CD4-positive, alpha-beta memory T cell (primary cell): ENCODE measurements at regions not wholly inside any gene's neighbourhood (a gene's known extent, or its start where the extent isn't known, plus 50 kb on each side); places are given as distances from the start of the nearest gene placed in this dataset.

Experiments
- CTCF ChIA-PET: fragments of 350-600 bp; sonication (Branson Sonifier 250); formaldehyde crosslinking; loops from one replicate; lab custom pipeline; 2021; ENCODE audit warnings: inconsistent platforms; ENCODE audit not compliant: partially characterized antibody; lab: Charles Lee
- POLR2A ChIA-PET: fragments of 350-600 bp; sonication (Branson Sonifier 250); formaldehyde crosslinking; loops from one replicate; lab custom pipeline; 2021; ENCODE audit not compliant: partially characterized antibody; lab: Charles Lee
- DNase-seq, 5 donors: peaks; one replicate each; pipeline versions ENCODE4 v3.0.0 to v3.0.0-alpha.2; 2020 to 2022; ENCODE audit warnings: mixed read lengths in 1 of 5
- H3K27ac ChIP-seq: one replicate; pipeline ENCODE4 v1.7.0; 2013; ENCODE audit warnings: low read depth, low read length
- H3K27me3 ChIP-seq: 2 replicates; pipeline ENCODE4 v1.7.0; 2013; ENCODE audit warnings: mild to moderate bottlenecking, low read length, moderate library complexity; ENCODE audit not compliant: insufficient read depth
- H3K36me3 ChIP-seq: 2 replicates; pipeline ENCODE4 v1.7.0; 2013; ENCODE audit warnings: mild to moderate bottlenecking, low read length, moderate library complexity; ENCODE audit not compliant: insufficient read depth
- H3K4me1 ChIP-seq: 2 replicates; pipeline ENCODE4 v1.7.0; 2013; ENCODE audit warnings: mild to moderate bottlenecking, low read length, moderate library complexity; ENCODE audit not compliant: insufficient read depth
- H3K4me3 ChIP-seq, 2 donors: one replicate each; pipeline ENCODE4 v1.7.0; 2013; ENCODE audit warnings: low read length in 2 of 2, mild to moderate bottlenecking in 1 of 2
- H3K9me3 ChIP-seq, 2 donors: one replicate each; pipeline ENCODE4 v1.7.0; 2013; ENCODE audit warnings: low read length in 2 of 2, control low read depth in 1 of 2; ENCODE audit not compliant: control insufficient read depth in 1 of 2
- H3K27ac Mint-ChIP-seq, 7 donors: one replicate each; pipeline ENCODE4 v1.8.0; 2020 to 2021; ENCODE audit warnings: mixed read lengths in 7 of 7, mild to moderate bottlenecking in 6 of 7, inconsistent platforms in 3 of 7, moderate library complexity in 3 of 7
- H3K27me3 Mint-ChIP-seq, 2 donors: one replicate each; pipeline ENCODE4 v1.8.0; 2020 to 2021; ENCODE audit warnings: mixed read lengths in 2 of 2
- H3K36me3 Mint-ChIP-seq, 2 donors: one replicate each; pipeline ENCODE4 v1.8.0; 2020 to 2021; ENCODE audit warnings: mixed read lengths in 2 of 2, inconsistent platforms in 1 of 2, mild to moderate bottlenecking in 1 of 2
- H3K4me1 Mint-ChIP-seq, 4 donors: one replicate each; pipeline ENCODE4 v1.8.0; 2020 to 2021; ENCODE audit warnings: mixed read lengths in 4 of 4, mild to moderate bottlenecking in 1 of 4
- H3K4me3 Mint-ChIP-seq, 8 donors: one replicate each; pipeline ENCODE4 v1.8.0; 2020 to 2021; ENCODE audit warnings: mixed read lengths in 8 of 8, mild to moderate bottlenecking in 7 of 8, moderate library complexity in 6 of 8, inconsistent platforms in 3 of 8
- H3K9me3 Mint-ChIP-seq, 8 donors: one replicate each; pipeline ENCODE4 v1.8.0; 2020 to 2021; ENCODE audit warnings: mixed read lengths in 8 of 8, mild to moderate bottlenecking in 5 of 8, inconsistent platforms in 3 of 8, moderate library complexity in 1 of 8
- intact Hi-C: fragments of 100-400 bp; cut with micrococcal nuclease; formaldehyde crosslinking; loops from one replicate; pipeline ENCODE4 v1.15.1; 2023

DNA sequence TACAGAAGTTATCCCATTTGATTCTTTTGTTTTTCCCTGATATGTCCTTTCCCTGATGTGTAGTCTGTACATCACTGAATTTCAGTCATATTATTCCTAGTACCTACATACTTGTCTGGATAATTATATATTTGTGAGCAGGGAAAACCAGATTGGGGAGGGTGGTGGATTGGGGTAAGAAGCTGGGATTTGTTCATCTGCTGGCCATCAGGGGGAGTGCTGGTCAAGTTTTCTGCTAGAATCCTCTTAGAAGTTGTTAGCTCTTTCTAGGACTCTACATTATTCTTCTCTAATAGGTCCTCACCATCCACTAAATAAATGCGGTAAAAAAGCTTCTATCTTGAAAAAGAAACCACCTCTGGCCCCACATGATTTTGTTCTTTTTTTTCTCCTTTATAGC is 232.7 kb upstream of the TAC1 start:
- ChIA-PET CTCF (interaction anchor here (1.0 to 1.5 kb wide), 3 partner anchors 9 to 347 kb away, joined by 3 to 4 read pairs (median 4); no protein-coding TSS in a partner anchor), POLR2A (no interaction called here)
- Mint-ChIP-seq H3K27ac (no peak overlapping the region), H3K4me3 (no peak overlapping the region), H3K27me3 (peaks cover 0 to 2% of the 10 kb centered on the region in 2 donors), H3K4me1 (no peaks in the 10 kb centered on the region), H3K9me3 (peaks cover 0 to 2% (median 0%) of the 10 kb centered on the region in 8 donors), H3K36me3 (no peaks in the 10 kb centered on the region)
- H3K36me3 ChIP-seq, result no peaks in the 10 kb centered on the region
- H3K27ac ChIP-seq, result no peak overlapping the region
- no peak overlapping the region for H3K4me3 ChIP-seq
- DNase-seq, result no peak
- H3K4me1 ChIP-seq, result no peaks in the 10 kb centered on the region
- no peaks in the 10 kb centered on the region for H3K9me3 ChIP-seq
- H3K27me3 ChIP-seq, result no peaks in the 10 kb centered on the region
- intact Hi-C loops, result no loop called here

GRCh38 chr7:97503367-97504094 is 228.4 kb upstream of the TAC1 start:
- H3K4me1 Mint-ChIP-seq, result peaks cover 0 to 2% (median 0%) of the 10 kb centered on the region in 4 donors
- H3K9me3 Mint-ChIP-seq, result peaks cover 0 to 2% (median 0%) of the 10 kb centered on the region in 8 donors
- H3K27ac ChIP-seq, result no peak overlapping the region
- POLR2A ChIA-PET, result no interaction called here
- no peak overlapping the region for H3K27ac Mint-ChIP-seq
- no peaks in the 10 kb centered on the region for H3K36me3 Mint-ChIP-seq
- H3K9me3 ChIP-seq, result no peaks in the 10 kb centered on the region
- no peak for DNase-seq
- CTCF ChIA-PET, result no interaction called here
- H3K4me1 ChIP-seq, result no peaks in the 10 kb centered on the region
- no peaks in the 10 kb centered on the region for H3K36me3 ChIP-seq
- H3K27me3 Mint-ChIP-seq, result peaks cover 0 to 2% of the 10 kb centered on the region in 2 donors
- H3K4me3 Mint-ChIP-seq, result no peak overlapping the region
- no peak overlapping the region for H3K4me3 ChIP-seq
- no peaks in the 10 kb centered on the region for H3K27me3 ChIP-seq
- intact Hi-C loops, result no loop called here

- POLR2A ChIA-PET, result no interaction called here
- Histone ChIP-seq H3K27ac (no peak overlapping the region), H3K4me3 (no peak overlapping the region), H3K9me3 (no peaks in the 10 kb centered on the region), H3K27me3 (no peaks in the 10 kb centered on the region), H3K4me1 (no peaks in the 10 kb centered on the region), H3K36me3 (no peaks in the 10 kb centered on the region)
- Mint-ChIP-seq H3K4me1 (peaks cover 0 to 2% (median 0%) of the 10 kb centered on the region in 4 donors), H3K9me3 (peaks cover 0 to 2% (median 0%) of the 10 kb centered on the region in 8 donors), H3K36me3 (no peaks in the 10 kb centered on the region), H3K27ac (no peak overlapping the region), H3K4me3 (no peak overlapping the region), H3K27me3 (peaks cover 0 to 3% of the 10 kb centered on the region in 2 donors)
- intact Hi-C loops, result no loop called here
- CTCF ChIA-PET, result no interaction called here
- DNase-seq, result no peak
Measured at GRCh38 chr7:97506728-97507127, 225.2 kb upstream of the TAC1 start.

GRCh38 chr7:97512441-97513207 is 219.3 kb upstream of the TAC1 start:
- ChIA-PET POLR2A (no interaction called here), CTCF (no interaction called here)
- no peak for DNase-seq
- H3K27ac ChIP-seq, result no peak overlapping the region
- Mint-ChIP-seq H3K27me3 (peaks cover 0 to 6% of the 10 kb centered on the region in 2 donors), H3K9me3 (no peaks in the 10 kb centered on the region), H3K36me3 (no peaks in the 10 kb centered on the region), H3K27ac (no peak overlapping the region), H3K4me1 (no peaks in the 10 kb centered on the region), H3K4me3 (no peak overlapping the region)
- H3K27me3 ChIP-seq, result no peaks in the 10 kb centered on the region
- intact Hi-C loops, result no loop called here
- H3K4me1 ChIP-seq, result no peaks in the 10 kb centered on the region
- H3K9me3 ChIP-seq, result no peaks in the 10 kb centered on the region
- H3K4me3 ChIP-seq, result no peak overlapping the region
- H3K36me3 ChIP-seq, result no peaks in the 10 kb centered on the region

DNA sequence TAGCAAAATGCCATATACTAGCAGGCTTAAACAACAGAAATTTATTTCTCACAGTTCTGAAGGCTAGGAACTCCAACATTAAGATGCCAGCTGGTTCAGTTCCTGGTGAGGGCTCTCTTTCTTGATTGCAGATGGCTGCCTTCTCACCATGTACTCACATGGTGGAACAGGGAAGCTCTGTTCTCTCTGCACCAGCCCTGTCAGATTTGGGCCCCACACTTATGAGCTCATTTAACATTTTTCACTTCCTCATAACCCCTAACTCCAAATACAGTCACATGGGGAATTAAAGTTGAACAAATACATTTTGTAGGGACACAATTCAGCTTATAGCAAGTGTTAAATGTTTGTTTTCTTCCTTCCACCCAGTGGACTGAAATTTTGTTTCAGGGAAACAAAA is 218.6 kb upstream of the TAC1 start:
- CTCF ChIA-PET, result no interaction called here
- H3K36me3 Mint-ChIP-seq, result no peaks in the 10 kb centered on the region
- POLR2A ChIA-PET, result no interaction called here
- no peak overlapping the region for H3K4me3 ChIP-seq
- H3K4me3 Mint-ChIP-seq, result no peak overlapping the region
- H3K27me3 ChIP-seq, result no peaks in the 10 kb centered on the region
- intact Hi-C loops, result no loop called here
- H3K27ac Mint-ChIP-seq, result no peak overlapping the region
- no peak for DNase-seq
- peaks cover 0 to 5% of the 10 kb centered on the region in 2 donors for H3K27me3 Mint-ChIP-seq
- no peaks in the 10 kb centered on the region for H3K9me3 Mint-ChIP-seq
- H3K4me1 ChIP-seq, result no peaks in the 10 kb centered on the region
- no peaks in the 10 kb centered on the region for H3K4me1 Mint-ChIP-seq
- H3K9me3 ChIP-seq, result no peaks in the 10 kb centered on the region
- H3K36me3 ChIP-seq, result no peaks in the 10 kb centered on the region
- no peak overlapping the region for H3K27ac ChIP-seq

GRCh38 chr7:97541188-97541587 is 190.7 kb upstream of the TAC1 start:
- H3K4me1 Mint-ChIP-seq, result no peaks in the 10 kb centered on the region
- H3K36me3 Mint-ChIP-seq, result no peaks in the 10 kb centered on the region
- Histone ChIP-seq H3K36me3 (no peaks in the 10 kb centered on the region), H3K27ac (no peak overlapping the region), H3K4me1 (no peaks in the 10 kb centered on the region), H3K27me3 (no peaks in the 10 kb centered on the region), H3K9me3 (no peaks in the 10 kb centered on the region), H3K4me3 (no peak overlapping the region)
- DNase-seq, result no peak
- intact Hi-C loops, result no loop called here
- no peak overlapping the region for H3K4me3 Mint-ChIP-seq
- ChIA-PET POLR2A (no interaction called here), CTCF (no interaction called here)
- H3K9me3 Mint-ChIP-seq, result peaks cover 0 to 9% (median 2%) of the 10 kb centered on the region in 8 donors
- no peaks in the 10 kb centered on the region for H3K27me3 Mint-ChIP-seq
- no peak overlapping the region for H3K27ac Mint-ChIP-seq

DNA sequence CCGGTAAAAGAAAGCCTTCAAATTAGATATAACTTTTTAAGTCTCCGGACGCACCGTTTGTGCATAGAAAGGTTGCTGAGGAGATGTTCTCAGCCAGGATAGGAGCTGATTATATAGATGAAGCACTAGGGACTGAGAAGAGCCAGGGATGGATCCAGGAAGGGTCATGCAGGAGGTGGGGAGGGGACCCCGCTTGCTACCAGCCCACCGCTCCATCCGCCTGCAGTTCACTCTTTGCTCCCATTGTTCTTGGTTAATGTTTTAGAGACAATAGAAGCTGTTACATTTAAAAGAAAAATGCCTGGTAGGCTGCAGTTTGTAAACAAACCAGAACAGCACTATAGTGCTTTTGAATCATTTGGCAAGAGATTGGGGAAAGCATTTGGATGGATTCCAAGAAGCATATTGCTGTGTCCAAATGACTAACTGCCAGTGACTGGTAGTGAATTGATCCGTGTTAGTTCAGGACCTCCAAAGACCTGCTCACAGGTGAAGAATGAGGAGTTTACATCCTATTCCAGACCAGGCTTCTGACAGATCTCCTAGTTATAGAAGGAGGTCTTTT is 175.9 kb upstream of the TAC1 start:
- CTCF ChIA-PET, result no interaction called here
- Histone ChIP-seq H3K9me3 (no peaks in the 10 kb centered on the region), H3K4me3 (no peak overlapping the region), H3K4me1 (no peaks in the 10 kb centered on the region), H3K36me3 (no peaks in the 10 kb centered on the region), H3K27ac (no peak overlapping the region), H3K27me3 (no peaks in the 10 kb centered on the region)
- Mint-ChIP-seq H3K4me1 (no peaks in the 10 kb centered on the region), H3K27ac (no peak overlapping the region), H3K27me3 (no peaks in the 10 kb centered on the region), H3K36me3 (no peaks in the 10 kb centered on the region), H3K4me3 (no peak overlapping the region), H3K9me3 (peaks cover 3 to 29% (median 15%) of the 10 kb centered on the region in 8 donors)
- no peak for DNase-seq
- POLR2A ChIA-PET, result no interaction called here
- intact Hi-C loops, result no loop called here
